ENCODE measurements at regions not wholly inside any gene's neighbourhood (a gene's known extent, or its start where the extent isn't known, plus 50 kb on each side); places are given as distances from the start of the nearest gene placed in this dataset.

GRCh38 chr2:4780679-4781078 lies 911.5 kb upstream of the SOX11 start:
- no peak overlapping the region for H3K4me3 Mint-ChIP-seq (ENCODE audit: unreplicated experiment)
- intact Hi-C loops (cut with micrococcal nuclease; ENCODE audit: unreplicated experiment) = no loop called here
- peaks cover 41% of the 10 kb centered on the region for H3K9me3 Mint-ChIP-seq (ENCODE audit: unreplicated experiment)
- no peaks in the 10 kb centered on the region for H3K36me3 ChIP-seq (ENCODE audit: control insufficient read depth, insufficient read depth, low read length)
- H3K27ac Mint-ChIP-seq (ENCODE audit: unreplicated experiment) = no peak overlapping the region
- H3K36me3 Mint-ChIP-seq (ENCODE audit: insufficient read depth, unreplicated experiment) = no peaks in the 10 kb centered on the region
- H3K4me1 ChIP-seq = no peaks in the 10 kb centered on the region
- BruUV-seq (replicated peaks) = no TSS peak
- no peaks in the 10 kb centered on the region; the same call in 1 of the 2 replicates for H3K9me3 ChIP-seq
- no peak for TF ChIP-seq CTCF (IDR thresholded peaks at IDR 0.05; ENCODE audit: insufficient read depth in 1 of 2, low read depth in 1 of 2, low read length in 1 of 2, severe bottlenecking in 1 of 2, unreplicated experiment in 1 of 2)
- CTCF ChIA-PET = no interaction called here
- H3K27me3 Mint-ChIP-seq (ENCODE audit: insufficient read depth, unreplicated experiment) = no peaks in the 10 kb centered on the region
- no peak for DNase-seq
- H3K4me1 Mint-ChIP-seq (ENCODE audit: low read depth, unreplicated experiment) = no peaks in the 10 kb centered on the region
- no peaks in the 10 kb centered on the region for H3K27me3 ChIP-seq (replicated peaks; ENCODE audit: control insufficient read depth, insufficient read depth, low read length)
- no peak overlapping the region for H3K4me3 ChIP-seq (ENCODE audit: low read depth, low read length)
- POLR2A ChIA-PET = no interaction called here

- no TSS peak for BruUV-seq (replicated peaks)
- Mint-ChIP-seq H3K4me3 (ENCODE audit: unreplicated experiment) (no peak overlapping the region), H3K27me3 (ENCODE audit: insufficient read depth, unreplicated experiment) (no peaks in the 10 kb centered on the region), H3K27ac (ENCODE audit: unreplicated experiment) (no peak overlapping the region), H3K36me3 (ENCODE audit: insufficient read depth, unreplicated experiment) (no peaks in the 10 kb centered on the region), H3K9me3 (ENCODE audit: unreplicated experiment) (peaks cover 55% of the 10 kb centered on the region), H3K4me1 (ENCODE audit: low read depth, unreplicated experiment) (no peaks in the 10 kb centered on the region)
- Histone ChIP-seq H3K27me3 (replicated peaks; ENCODE audit: control insufficient read depth, insufficient read depth, low read length) (no peaks in the 10 kb centered on the region), H3K9me3 (no peaks in the 10 kb centered on the region; the same call in 1 of the 2 replicates), H3K36me3 (ENCODE audit: control insufficient read depth, insufficient read depth, low read length) (no peaks in the 10 kb centered on the region), H3K4me3 (ENCODE audit: low read depth, low read length) (no peak overlapping the region), H3K4me1 (no peaks in the 10 kb centered on the region)
- intact Hi-C loops (cut with micrococcal nuclease; ENCODE audit: unreplicated experiment) = no loop called here
- POLR2A ChIA-PET = no interaction called here
- TF ChIP-seq CTCF (IDR thresholded peaks at IDR 0.05; ENCODE audit: insufficient read depth in 1 of 2, low read depth in 1 of 2, low read length in 1 of 2, severe bottlenecking in 1 of 2, unreplicated experiment in 1 of 2) = no peak
- no peak for DNase-seq
- CTCF ChIA-PET = no interaction called here
Measured at GRCh38 chr2:4782647-4783046, 909.5 kb upstream of the SOX11 start.

GRCh38 chr2:4791488-4791887 lies 900.7 kb upstream of the SOX11 start:
- Mint-ChIP-seq H3K4me1 (ENCODE audit: low read depth, unreplicated experiment) (no peaks in the 10 kb centered on the region), H3K27ac (ENCODE audit: unreplicated experiment) (no peak overlapping the region), H3K36me3 (ENCODE audit: insufficient read depth, unreplicated experiment) (no peaks in the 10 kb centered on the region), H3K4me3 (ENCODE audit: unreplicated experiment) (no peak overlapping the region), H3K27me3 (ENCODE audit: insufficient read depth, unreplicated experiment) (no peaks in the 10 kb centered on the region), H3K9me3 (ENCODE audit: unreplicated experiment) (peaks cover 36% of the 10 kb centered on the region)
- no peak overlapping the region for H3K4me3 ChIP-seq (ENCODE audit: low read depth, low read length)
- no TSS peak for BruUV-seq (replicated peaks)
- no peak for TF ChIP-seq CTCF (IDR thresholded peaks at IDR 0.05; ENCODE audit: insufficient read depth in 1 of 2, low read depth in 1 of 2, low read length in 1 of 2, severe bottlenecking in 1 of 2, unreplicated experiment in 1 of 2)
- DNase-seq = no peak
- no peaks in the 10 kb centered on the region for H3K4me1 ChIP-seq
- intact Hi-C loops (cut with micrococcal nuclease; ENCODE audit: unreplicated experiment) = no loop called here
- no peaks in the 10 kb centered on the region for H3K27me3 ChIP-seq (replicated peaks; ENCODE audit: control insufficient read depth, insufficient read depth, low read length)
- H3K9me3 ChIP-seq = peaks cover 4% of the 10 kb centered on the region; the same call in 1 of the 2 replicates
- ChIA-PET CTCF (no interaction called here), POLR2A (no interaction called here)
- H3K36me3 ChIP-seq (ENCODE audit: control insufficient read depth, insufficient read depth, low read length) = no peaks in the 10 kb centered on the region

Data from Caco-2 (cell line).